ENCODE measurements at regions not wholly inside any gene's neighbourhood (a gene's known extent, or its start where the extent isn't known, plus 50 kb on each side); places are given as distances from the start of the nearest gene placed in this dataset.

DNA sequence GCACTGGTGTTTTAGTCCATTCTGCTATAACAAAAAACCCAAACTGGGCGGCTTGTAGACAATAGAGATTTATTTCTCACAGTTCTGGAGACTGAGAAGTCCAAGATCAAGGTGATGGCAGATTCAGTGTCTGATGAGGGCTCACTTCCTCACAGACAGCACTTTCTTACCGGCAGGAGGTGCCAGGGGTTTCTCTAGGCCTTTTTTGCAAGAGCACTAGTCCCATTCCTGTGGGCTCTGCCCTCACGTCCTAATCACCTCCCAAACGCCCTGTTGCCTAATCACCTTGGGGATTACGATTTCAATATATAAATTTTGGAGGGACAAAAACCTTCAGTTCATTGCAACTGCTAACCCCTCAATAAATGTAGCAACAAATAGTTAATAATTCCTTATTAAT is 140.0 kb upstream of the SGK1 start:
- TF ChIP-seq, protein P1, sequence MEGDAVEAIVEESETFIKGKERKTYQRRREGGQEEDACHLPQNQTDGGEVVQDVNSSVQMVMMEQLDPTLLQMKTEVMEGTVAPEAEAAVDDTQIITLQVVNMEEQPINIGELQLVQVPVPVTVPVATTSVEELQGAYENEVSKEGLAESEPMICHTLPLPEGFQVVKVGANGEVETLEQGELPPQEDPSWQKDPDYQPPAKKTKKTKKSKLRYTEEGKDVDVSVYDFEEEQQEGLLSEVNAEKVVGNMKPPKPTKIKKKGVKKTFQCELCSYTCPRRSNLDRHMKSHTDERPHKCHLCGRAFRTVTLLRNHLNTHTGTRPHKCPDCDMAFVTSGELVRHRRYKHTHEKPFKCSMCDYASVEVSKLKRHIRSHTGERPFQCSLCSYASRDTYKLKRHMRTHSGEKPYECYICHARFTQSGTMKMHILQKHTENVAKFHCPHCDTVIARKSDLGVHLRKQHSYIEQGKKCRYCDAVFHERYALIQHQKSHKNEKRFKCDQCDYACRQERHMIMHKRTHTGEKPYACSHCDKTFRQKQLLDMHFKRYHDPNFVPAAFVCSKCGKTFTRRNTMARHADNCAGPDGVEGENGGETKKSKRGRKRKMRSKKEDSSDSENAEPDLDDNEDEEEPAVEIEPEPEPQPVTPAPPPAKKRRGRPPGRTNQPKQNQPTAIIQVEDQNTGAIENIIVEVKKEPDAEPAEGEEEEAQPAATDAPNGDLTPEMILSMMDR (IDR thresholded peaks at IDR 0.05), result no peak
- TF ChIP-seq EP300 (IDR thresholded peaks at IDR 0.05), result no peak
- no peak for TF ChIP-seq POLR2A (IDR thresholded peaks at IDR 0.05)
